ENCODE measurements at regions not wholly inside any gene's neighbourhood (a gene's known extent, or its start where the extent isn't known, plus 50 kb on each side); places are given as distances from the start of the nearest gene placed in this dataset.

- no peak for TF ChIP-seq CTCF (IDR thresholded peaks at IDR 0.05)
- no peak for TF ChIP-seq POLR2A (IDR thresholded peaks at IDR 0.05)
These were observed 422.5 kb downstream of the LPIN1 start for GRCh38 chr2:12168791-12169388.
